Activated CD4-positive, alpha-beta T cell treated with anti-CD3 and anti-CD28 coated beads, Interleukin-2, amount 50 U/mL, for 24 hours (primary cell): ENCODE measurements at regions not wholly inside any gene's neighbourhood (a gene's known extent, or its start where the extent isn't known, plus 50 kb on each side); places are given as distances from the start of the nearest gene placed in this dataset.

Experiments
- DNase-seq, 2 donors: peaks; one replicate each; pipeline ENCODE4 v3.0.0-alpha.2; 2020; ENCODE audit warnings: low read depth in 1 of 2, low spot score in 1 of 2

- DNase-seq, result no peak
These were observed 1690.4 kb upstream of the SLC39A10 start for GRCh38 chr2:193966590-193966989.

- no peak for DNase-seq
These were observed 1691.8 kb upstream of the SLC39A10 start for GRCh38 chr2:193965263-193965662.

- no peak for DNase-seq
These were observed 1693.4 kb upstream of the SLC39A10 start for GRCh38 chr2:193963472-193964119.

GRCh38 chr2:193946806-193947205 is 1710.2 kb upstream of the SLC39A10 start:
- no peak for DNase-seq

GRCh38 chr2:193943406-193943960 is 1713.5 kb upstream of the SLC39A10 start:
- DNase-seq, result no peak

- no peak for DNase-seq
These were observed 1721.9 kb upstream of the SLC39A10 start for GRCh38 chr2:193935114-193935513.

- no peak for DNase-seq
These were observed 1727.9 kb upstream of the SLC39A10 start for GRCh38 chr2:193929131-193929530.

GRCh38 chr2:193907561-193907960 is 1712.8 kb upstream of the TMEFF2 start:
- DNase-seq, result no peak

GRCh38 chr2:193900292-193900691 is 1705.6 kb upstream of the TMEFF2 start:
- no peak for DNase-seq

- no peak for DNase-seq
These were observed 1700.5 kb upstream of the TMEFF2 start for GRCh38 chr2:193895226-193895625.

- DNase-seq, result no peak
These were observed 1699.3 kb upstream of the TMEFF2 start for GRCh38 chr2:193894081-193894480.

GRCh38 chr2:193891023-193891422 is 1696.3 kb upstream of the TMEFF2 start:
- DNase-seq, result no peak

- no peak for DNase-seq
These were observed 1690.7 kb upstream of the TMEFF2 start for GRCh38 chr2:193885419-193885818.

- DNase-seq, result no peak
These were observed 1689.1 kb upstream of the TMEFF2 start for GRCh38 chr2:193883820-193884219.

GRCh38 chr2:193876980-193877379 is 1682.2 kb upstream of the TMEFF2 start:
- DNase-seq, result no peak

GRCh38 chr2:193869564-193869963 is 1674.8 kb upstream of the TMEFF2 start:
- DNase-seq, result no peak

- DNase-seq, result no peak
These were observed 1674.1 kb upstream of the TMEFF2 start for GRCh38 chr2:193868833-193869232.

- no peak for DNase-seq
These were observed 1673.4 kb upstream of the TMEFF2 start for GRCh38 chr2:193868132-193868531.

- DNase-seq, result no peak
These were observed 1672.7 kb upstream of the TMEFF2 start for GRCh38 chr2:193867454-193867853.

- DNase-seq, result no peak
These were observed 1666.8 kb upstream of the TMEFF2 start for GRCh38 chr2:193861557-193861956.

- DNase-seq, result no peak
These were observed 1653.3 kb upstream of the TMEFF2 start for GRCh38 chr2:193847991-193848390.

- no peak for DNase-seq
These were observed 1652.4 kb upstream of the TMEFF2 start for GRCh38 chr2:193847130-193847529.

GRCh38 chr2:193845604-193846003 is 1650.9 kb upstream of the TMEFF2 start:
- no peak for DNase-seq
